Spinal cord (tissue), 9 donors: ENCODE measurements at regions not wholly inside any gene's neighbourhood (a gene's known extent, or its start where the extent isn't known, plus 50 kb on each side); places are given as distances from the start of the nearest gene placed in this dataset.
"Not testable (repeated sequence)": the region's sequence is repeated elsewhere in the genome, so short reads cannot be mapped to it uniquely, and the experiment has no call there.

Experiments
- DNase-seq, 6 donors: peaks; one replicate each; pipeline versions ENCODE4 v3.0.0 to v3.0.0-alpha.2; 2013 to 2015; ENCODE audit warnings: low spot score in 6 of 6, low read depth in 4 of 6
- H3K27ac ChIP-seq: one replicate; pipeline ENCODE4 v1.5.1; 2013; ENCODE audit warnings: low read depth, low read length, control low read depth
- H3K27me3 ChIP-seq: one replicate; pipeline ENCODE4 v1.6.1; 2013; ENCODE audit warnings: low read length; ENCODE audit not compliant: control insufficient read depth, insufficient read depth
- H3K36me3 ChIP-seq: one replicate; pipeline ENCODE4 v1.6.1; 2013; ENCODE audit warnings: low read length; ENCODE audit not compliant: control insufficient read depth, insufficient read depth
- H3K4me1 ChIP-seq: one replicate; pipeline ENCODE4 v1.6.1; 2013; ENCODE audit warnings: low read length; ENCODE audit not compliant: control insufficient read depth, insufficient read depth
- H3K4me3 ChIP-seq: one replicate; pipeline ENCODE4 v1.5.1; 2013; ENCODE audit warnings: low read depth, low read length, control low read depth
- H3K9me3 ChIP-seq: one replicate; pipeline ENCODE4 v1.6.1; 2013; ENCODE audit warnings: low read length; ENCODE audit not compliant: control insufficient read depth, insufficient read depth
- WGBS: methylation state at CpG from one replicate; pipeline ENCODE4 v1.1.5; 2013; ENCODE audit warnings: missing lambda C conversion rate; ENCODE audit not compliant: insufficient coverage; 5-methylcytosine and 5-hydroxymethylcytosine counted together
- donor health status: healthy.

DNA sequence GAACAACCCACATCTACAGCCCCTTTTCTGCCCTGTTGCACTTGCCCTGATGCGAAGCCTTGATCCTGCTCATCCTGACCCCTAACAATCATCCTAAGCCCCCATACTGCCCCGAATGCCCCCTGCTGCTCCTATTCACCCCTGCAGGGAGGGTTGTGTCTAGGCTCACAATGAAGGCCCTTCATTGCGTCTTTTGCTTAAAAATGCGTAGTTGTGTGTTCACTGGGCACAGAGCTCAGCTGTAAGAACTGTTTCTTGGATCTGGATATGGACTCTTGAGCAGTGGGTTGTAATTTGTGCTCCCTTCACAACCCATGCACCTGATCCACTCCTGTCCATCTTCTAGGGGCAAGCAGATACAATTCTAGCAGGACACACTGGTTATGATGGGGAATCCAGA lies 802.9 kb downstream of the TMEM121 start:
- WGBS, result 40% methylated on average over 1 of the region's 4 CpGs
- not testable (repeated sequence) for H3K27ac ChIP-seq, H3K36me3 ChIP-seq, DNase-seq, H3K4me1 ChIP-seq, H3K9me3 ChIP-seq, H3K4me3 ChIP-seq, H3K27me3 ChIP-seq

- not testable (repeated sequence) for H3K36me3 ChIP-seq, DNase-seq, H3K4me1 ChIP-seq, H3K4me3 ChIP-seq, H3K27ac ChIP-seq, H3K27me3 ChIP-seq, H3K9me3 ChIP-seq
- WGBS, result no CpG with 5 or more reads among the region's 8 CpGs
Observed at GRCh38 chr14:106329987-106330774, 803.8 kb downstream of the TMEM121 start.

GRCh38 chr14:106334428-106335109 lies 808.2 kb downstream of the TMEM121 start:
- H3K27ac ChIP-seq, H3K4me1 ChIP-seq, H3K27me3 ChIP-seq, H3K9me3 ChIP-seq, H3K4me3 ChIP-seq, DNase-seq, H3K36me3 ChIP-seq: not testable (repeated sequence)
- WGBS, result 46% methylated on average over 12 of the region's 16 CpGs

DNA sequence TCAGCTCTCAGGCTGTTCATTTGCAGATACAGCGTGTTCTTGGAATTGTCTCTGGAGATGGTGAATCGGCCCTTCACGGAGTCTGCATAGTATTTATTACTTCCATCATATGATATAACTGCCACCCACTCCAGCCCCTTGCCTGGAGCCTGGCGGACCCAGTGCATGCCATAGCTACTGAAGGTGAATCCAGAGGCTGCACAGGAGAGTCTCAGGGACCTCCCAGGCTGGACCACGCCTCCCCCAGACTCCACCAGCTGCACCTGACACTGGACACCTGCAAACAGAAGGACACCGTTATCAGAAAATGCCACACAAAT lies 808.7 kb downstream of the TMEM121 start:
- H3K27me3 ChIP-seq, H3K27ac ChIP-seq, H3K4me1 ChIP-seq, H3K9me3 ChIP-seq, H3K36me3 ChIP-seq, DNase-seq, H3K4me3 ChIP-seq: not testable (repeated sequence)
- 17% methylated on average over 2 of the region's 6 CpGs for WGBS

DNA sequence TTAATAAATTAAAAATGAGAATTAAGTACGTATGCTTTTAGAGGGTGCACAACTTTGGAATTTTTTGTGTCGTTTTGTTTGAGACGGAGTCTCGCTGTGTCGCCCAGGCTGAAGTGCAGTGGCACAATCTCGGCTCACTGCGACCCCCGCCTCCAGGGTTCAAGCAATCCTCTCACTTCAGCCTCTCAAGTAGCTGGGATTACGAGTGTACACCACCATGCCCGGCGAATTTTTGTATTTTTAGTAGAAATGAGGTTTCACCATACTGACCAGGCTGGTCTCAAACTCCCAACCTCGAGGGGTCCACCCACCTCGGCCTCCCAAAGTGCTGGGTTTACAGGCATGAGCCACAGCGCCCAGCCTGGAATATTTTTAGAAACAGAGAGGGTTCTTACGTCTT lies 812.4 kb downstream of the TMEM121 start:
- H3K27ac ChIP-seq, H3K4me1 ChIP-seq, H3K9me3 ChIP-seq, H3K4me3 ChIP-seq, DNase-seq, H3K27me3 ChIP-seq, H3K36me3 ChIP-seq: not testable (repeated sequence)
- no CpG with 5 or more reads among the region's 15 CpGs for WGBS

DNA sequence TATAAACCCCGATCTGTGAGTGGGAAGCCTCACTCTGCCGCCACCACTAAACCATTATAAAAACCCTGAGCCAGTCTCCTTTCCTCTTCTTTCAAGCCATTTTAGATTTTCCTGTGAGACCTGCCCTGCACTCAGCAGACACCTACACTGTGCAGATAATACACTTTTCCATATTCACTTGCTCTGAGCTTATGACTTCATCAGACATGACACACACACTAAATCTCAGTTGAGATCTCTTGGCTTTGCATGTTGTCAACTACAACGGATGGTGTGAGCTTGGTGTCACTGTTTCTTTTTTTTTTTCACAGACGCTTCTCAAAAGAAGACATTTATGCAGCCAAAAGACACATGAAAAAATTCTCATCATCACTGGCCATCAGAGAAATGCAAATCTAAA lies 814.3 kb downstream of the TMEM121 start:
- DNase-seq, H3K36me3 ChIP-seq, H3K27ac ChIP-seq, H3K27me3 ChIP-seq, H3K4me3 ChIP-seq, H3K4me1 ChIP-seq, H3K9me3 ChIP-seq: not testable (repeated sequence)
- WGBS, result 39% methylated on average over 2 of the region's 4 CpGs

- not testable (repeated sequence) for H3K4me1 ChIP-seq, H3K4me3 ChIP-seq, DNase-seq, H3K9me3 ChIP-seq, H3K27me3 ChIP-seq, H3K36me3 ChIP-seq, H3K27ac ChIP-seq
- no CpG with 5 or more reads among the region's 5 CpGs for whole genome bisulfite sequencing
Observed at GRCh38 chr14:106341161-106341560, 814.8 kb downstream of the TMEM121 start.

GRCh38 chr14:106343626-106344025 lies 817.2 kb downstream of the TMEM121 start:
- Histone ChIP-seq H3K4me1 (no peaks in the 10 kb centered on the region), H3K9me3 (no peaks in the 10 kb centered on the region), H3K4me3 (no peak overlapping the region), H3K27ac (no peak overlapping the region), H3K27me3 (no peaks in the 10 kb centered on the region), H3K36me3 (no peaks in the 10 kb centered on the region)
- no peak for DNase-seq
- WGBS, result 30% methylated on average over 1 of the region's 2 CpGs

DNA sequence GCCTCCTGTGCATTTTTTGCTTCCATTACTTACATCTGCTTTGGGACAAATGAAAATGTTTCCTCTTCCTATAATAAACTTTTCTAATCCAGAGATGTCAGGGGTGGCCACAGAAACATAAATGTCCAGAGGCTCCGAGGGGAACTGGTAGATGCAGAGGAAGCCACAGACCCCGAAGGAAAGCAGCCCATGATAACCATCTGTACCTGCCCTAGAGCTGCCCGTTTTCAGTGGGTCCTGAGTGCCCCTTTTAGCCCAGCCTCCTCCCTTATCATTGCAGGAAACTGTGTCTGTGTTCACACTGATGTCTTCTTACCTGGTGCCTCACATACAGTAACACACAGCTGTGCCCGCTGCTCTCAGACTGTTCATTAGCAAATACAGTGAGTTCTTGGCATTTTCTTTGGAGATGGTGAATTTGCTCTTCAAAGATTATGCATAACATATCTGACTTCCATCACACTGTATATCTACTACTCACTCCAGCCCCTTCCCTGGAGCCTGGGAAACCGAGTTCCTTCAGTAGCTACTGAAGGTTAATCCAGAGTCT lies 817.8 kb downstream of the TMEM121 start:
- H3K36me3 ChIP-seq, DNase-seq, H3K9me3 ChIP-seq, H3K4me1 ChIP-seq, H3K4me3 ChIP-seq, H3K27ac ChIP-seq, H3K27me3 ChIP-seq: not testable (repeated sequence)
- WGBS, result no CpG with 5 or more reads among the region's 5 CpGs
